NCI-H460 (cell line): ENCODE measurements at regions not wholly inside any gene's neighbourhood (a gene's known extent, or its start where the extent isn't known, plus 50 kb on each side); places are given as distances from the start of the nearest gene placed in this dataset.

Source experiments
- DNase-seq: peaks from one replicate; pipeline ENCODE4 v3.0.0-alpha.2; 2016; ENCODE audit warnings: low read depth; ENCODE audit errors: extremely low read depth

- DNase-seq, result no peak
Measured at GRCh38 chr17:53891726-53892125, 69.0 kb downstream of the KIF2B start.

GRCh38 chr17:53892222-53892621 is 69.5 kb downstream of the KIF2B start:
- no peak for DNase-seq

GRCh38 chr17:53894591-53894990 is 71.9 kb downstream of the KIF2B start:
- no peak for DNase-seq

GRCh38 chr17:53896047-53896446 is 73.3 kb downstream of the KIF2B start:
- no peak for DNase-seq

GRCh38 chr17:53900951-53901350 is 78.2 kb downstream of the KIF2B start:
- DNase-seq, result no peak

GRCh38 chr17:53907435-53907834 is 84.7 kb downstream of the KIF2B start:
- no peak for DNase-seq

- DNase-seq, result no peak
Measured at GRCh38 chr17:53909802-53910201, 87.1 kb downstream of the KIF2B start.

- DNase-seq, result no peak
Measured at GRCh38 chr17:53912117-53912516, 89.4 kb downstream of the KIF2B start.

GRCh38 chr17:53919356-53919755 is 96.6 kb downstream of the KIF2B start:
- DNase-seq, result no peak

- DNase-seq, result no peak
Measured at GRCh38 chr17:53924530-53925455, 102.1 kb downstream of the KIF2B start.

- DNase-seq, result no peak
Measured at GRCh38 chr17:53932386-53932785, 109.7 kb downstream of the KIF2B start.

GRCh38 chr17:53934931-53935330 is 112.2 kb downstream of the KIF2B start:
- DNase-seq, result no peak

GRCh38 chr17:53941231-53941630 is 118.5 kb downstream of the KIF2B start:
- DNase-seq, result no peak

GRCh38 chr17:53942436-53942835 is 119.7 kb downstream of the KIF2B start:
- DNase-seq, result no peak

- DNase-seq, result no peak
Measured at GRCh38 chr17:53942898-53943297, 120.2 kb downstream of the KIF2B start.

- DNase-seq, result no peak
Measured at GRCh38 chr17:53948323-53948722, 125.6 kb downstream of the KIF2B start.

GRCh38 chr17:53949473-53950090 is 126.9 kb downstream of the KIF2B start:
- no peak for DNase-seq

GRCh38 chr17:53950207-53950857 is 127.6 kb downstream of the KIF2B start:
- no peak for DNase-seq

GRCh38 chr17:53950858-53951250 is 128.1 kb downstream of the KIF2B start:
- no peak for DNase-seq

- no peak for DNase-seq
Measured at GRCh38 chr17:53971361-53971760, 148.6 kb downstream of the KIF2B start.

- DNase-seq, result no peak
Measured at GRCh38 chr17:53979991-53980390, 157.3 kb downstream of the KIF2B start.

GRCh38 chr17:53996131-53996530 is 173.4 kb downstream of the KIF2B start:
- DNase-seq, result no peak
